ENCODE measurements at regions not wholly inside any gene's neighbourhood (a gene's known extent, or its start where the extent isn't known, plus 50 kb on each side); places are given as distances from the start of the nearest gene placed in this dataset.

- DNase-seq (ENCODE audit: low spot score): no peak
- no peak for ATAC-seq
- intact Hi-C loops (cut with DNase I): no loop called here
These were observed 53.0 kb upstream of the RFX3 start for GRCh38 chr9:3578786-3579185.

- no peak for ATAC-seq
These were observed 50.5 kb upstream of the RFX3 start for GRCh38 chr9:3576328-3576727.

GRCh38 chr9:3575821-3576220, 50.0 kb upstream of the RFX3 start:
- no peak for ATAC-seq
- no peak for DNase-seq (ENCODE audit: low spot score)
- intact Hi-C loops (cut with DNase I): no loop called here

More at GRCh38 chr9:3576328-3576727, 50.5 kb upstream of the RFX3 start:
- intact Hi-C loops (cut with DNase I): no loop called here
- DNase-seq (ENCODE audit: low spot score): no peak

Data from sciatic nerve (tissue), 2 donors.